OCI-LY7 (cell line): ENCODE measurements at regions not wholly inside any gene's neighbourhood (a gene's known extent, or its start where the extent isn't known, plus 50 kb on each side); places are given as distances from the start of the nearest gene placed in this dataset.

Experiments
- BruUV-seq: library from RNA; stranded (reverse); fragments of 400-500 nt; replicated peaks from 2 replicates; lab custom pipeline; 2021; lab: Mats Ljungman, UMichigan
- CTCF ChIA-PET: fragments of 300-600 bp; sonication (Branson Sonifier 250); formaldehyde crosslinking; loops from one replicate; lab custom pipeline; 2022; ENCODE audit warnings: antibody characterized with exemption; ENCODE audit not compliant: unreplicated experiment; lab: Charles Lee
- POLR2A ChIA-PET: fragments of 300-600 bp; sonication (Branson Sonifier 250); formaldehyde crosslinking; loops from one replicate; lab custom pipeline; 2022; ENCODE audit warnings: antibody characterized with exemption; lab: Charles Lee
- DNase-seq: peaks from one replicate; pipeline ENCODE4 v3.0.0-alpha.2; 2015; ENCODE audit warnings: low spot score
- H2AFZ ChIP-seq: fragments of 200-600 bp; sonication (generic), shearing (Covaris generic); 2 replicates; pipeline ENCODE4 v1.6.1; 2014; ENCODE audit warnings: mild to moderate bottlenecking, antibody characterized with exemption, low read length, moderate library complexity
- H3K27ac ChIP-seq: fragments of 200-600 bp; sonication (generic); 2 replicates; pipeline ENCODE4 v1.5.1; 2014; ENCODE audit warnings: mixed run types, low read depth, mild to moderate bottlenecking, moderate library complexity, low read length, inconsistent platforms; ENCODE audit not compliant: poor library complexity, severe bottlenecking
- H3K36me3 ChIP-seq: fragments of 200-600 bp; sonication (generic); 2 replicates; pipeline ENCODE4 v1.6.1; 2014; ENCODE audit warnings: mild to moderate bottlenecking, antibody characterized with exemption, low read length, moderate library complexity, mixed read lengths; ENCODE audit not compliant: insufficient read depth
- H3K4me1 ChIP-seq: fragments of 200-600 bp; sonication (generic); 2 replicates; pipeline ENCODE4 v1.5.1; 2014; ENCODE audit warnings: mild to moderate bottlenecking, low read length; ENCODE audit not compliant: insufficient read depth, poor library complexity, severe bottlenecking
- H3K4me2 ChIP-seq: fragments of 200-600 bp; sonication (generic); 2 replicates; pipeline ENCODE4 v1.6.1; 2014; ENCODE audit warnings: mild to moderate bottlenecking, low read length
- H3K4me3 ChIP-seq: fragments of 200-600 bp; sonication (generic); 2 replicates; pipeline ENCODE4 v1.5.1; 2014; ENCODE audit warnings: mild to moderate bottlenecking, low read depth, low read length; ENCODE audit not compliant: poor library complexity, severe bottlenecking
- H3K79me2 ChIP-seq: fragments of 200-600 bp; sonication (generic); 2 replicates; pipeline ENCODE4 v1.6.1; 2016; ENCODE audit warnings: low read depth, mild to moderate bottlenecking, low read length, moderate library complexity, mixed read lengths; ENCODE audit not compliant: insufficient read depth
- H3K9me2 ChIP-seq: fragments of 200-600 bp; sonication (generic); 2 replicates; pipeline ENCODE4 v1.6.1; 2016; ENCODE audit warnings: mild to moderate bottlenecking, low read length, mixed read lengths; ENCODE audit not compliant: insufficient read depth
- H3K9me3 ChIP-seq: fragments of 200-600 bp; sonication (generic); 2 replicates; pipeline ENCODE4 v1.6.1; 2014; ENCODE audit warnings: mild to moderate bottlenecking, mixed run types, low read length, mixed read lengths
- H4K20me1 ChIP-seq: fragments of 200-600 bp; sonication (generic); 2 replicates; pipeline ENCODE4 v1.6.1; 2014; ENCODE audit warnings: mild to moderate bottlenecking, antibody characterized with exemption, low read length, moderate library complexity, mixed read lengths; ENCODE audit not compliant: insufficient read depth
- EZH2phosphoT487 ChIP-seq: fragments of 200-600 bp; sonication (generic); IDR thresholded peaks from 2 replicates; pipeline ENCODE4 v1.6.1; 2018; ENCODE audit warnings: low read depth, borderline replicate concordance, mild to moderate bottlenecking, mixed run types, antibody characterized with exemption, low read length, moderate library complexity, mixed read lengths
- intact Hi-C: fragments of 100-400 bp; cut with micrococcal nuclease; formaldehyde crosslinking; loops from one replicate; pipeline ENCODE4 v1.10.0; 2022; ENCODE audit not compliant: unreplicated experiment
- TF ChIP-seq, protein P1 (sequence below): fragments of 200-600 bp; sonication (generic); conservative IDR thresholded peaks from 2 replicates; pipeline ENCODE4 v1.5.1; 2014; ENCODE audit warnings: mild to moderate bottlenecking, antibody characterized with exemption, low read length, moderate library complexity, mixed read lengths

DNA sequence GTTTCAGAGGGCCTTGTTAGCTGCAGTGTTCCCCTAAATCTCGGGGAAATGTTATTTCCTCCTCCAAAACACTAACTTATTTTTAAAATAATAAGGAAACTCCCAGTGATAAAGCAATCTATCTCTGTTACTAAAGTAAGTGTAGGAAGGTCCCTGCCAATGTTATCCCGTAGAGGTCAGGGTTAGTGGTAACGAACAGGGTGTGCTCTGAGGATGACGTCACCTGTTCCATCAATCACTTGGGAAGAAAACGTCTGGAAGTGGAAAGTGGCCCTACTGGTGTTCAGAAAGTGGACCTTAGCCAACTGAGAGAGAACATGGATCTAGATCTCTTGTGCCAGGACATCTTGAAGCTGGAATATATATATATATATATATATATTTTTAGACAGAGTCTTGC is 249.5 kb downstream of the BCOR start:
- Histone ChIP-seq H3K9me3 (no peaks in the 10 kb centered on the region), H3K36me3 (no peaks in the 10 kb centered on the region), H3K9me2 (no peaks in the 10 kb centered on the region), H3K4me2 (no peak overlapping the region), H4K20me1 (no peaks in the 10 kb centered on the region), H2AFZ (no peak overlapping the region), H3K79me2 (no peaks in the 10 kb centered on the region), H3K4me1 (peaks cover 4% of the 10 kb centered on the region), H3K27ac (no peak overlapping the region), H3K4me3 (no peak overlapping the region)
- TF ChIP-seq, protein P1, sequence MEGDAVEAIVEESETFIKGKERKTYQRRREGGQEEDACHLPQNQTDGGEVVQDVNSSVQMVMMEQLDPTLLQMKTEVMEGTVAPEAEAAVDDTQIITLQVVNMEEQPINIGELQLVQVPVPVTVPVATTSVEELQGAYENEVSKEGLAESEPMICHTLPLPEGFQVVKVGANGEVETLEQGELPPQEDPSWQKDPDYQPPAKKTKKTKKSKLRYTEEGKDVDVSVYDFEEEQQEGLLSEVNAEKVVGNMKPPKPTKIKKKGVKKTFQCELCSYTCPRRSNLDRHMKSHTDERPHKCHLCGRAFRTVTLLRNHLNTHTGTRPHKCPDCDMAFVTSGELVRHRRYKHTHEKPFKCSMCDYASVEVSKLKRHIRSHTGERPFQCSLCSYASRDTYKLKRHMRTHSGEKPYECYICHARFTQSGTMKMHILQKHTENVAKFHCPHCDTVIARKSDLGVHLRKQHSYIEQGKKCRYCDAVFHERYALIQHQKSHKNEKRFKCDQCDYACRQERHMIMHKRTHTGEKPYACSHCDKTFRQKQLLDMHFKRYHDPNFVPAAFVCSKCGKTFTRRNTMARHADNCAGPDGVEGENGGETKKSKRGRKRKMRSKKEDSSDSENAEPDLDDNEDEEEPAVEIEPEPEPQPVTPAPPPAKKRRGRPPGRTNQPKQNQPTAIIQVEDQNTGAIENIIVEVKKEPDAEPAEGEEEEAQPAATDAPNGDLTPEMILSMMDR: no peak
- no peak for TF ChIP-seq EZH2phosphoT487
- DNase-seq: no peak
- ChIA-PET CTCF (no interaction called here), POLR2A (no interaction called here)
- intact Hi-C loops: no loop called here
- no TSS peak for BruUV-seq

DNA sequence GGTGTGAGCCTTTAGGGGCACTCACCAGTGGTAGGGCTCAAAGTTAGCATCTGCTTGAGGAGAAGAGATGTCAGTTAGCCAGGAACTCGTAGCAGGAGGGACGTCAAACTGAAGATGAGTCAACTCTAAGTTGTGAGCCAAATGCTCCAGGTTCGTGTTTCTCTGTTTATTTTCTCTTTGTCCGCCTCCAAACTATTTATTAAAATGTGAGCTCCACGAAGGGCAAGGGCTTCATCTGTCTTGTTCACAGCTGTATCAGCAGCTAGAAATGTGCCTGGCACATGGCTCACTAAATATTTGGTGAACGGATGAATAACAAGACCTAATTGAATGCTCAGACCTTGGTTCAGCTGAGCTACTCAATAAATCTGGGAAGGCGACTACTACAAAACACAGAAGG is 248.9 kb downstream of the BCOR start:
- Histone ChIP-seq H3K9me3 (no peaks in the 10 kb centered on the region), H3K4me2 (no peak overlapping the region), H2AFZ (no peak overlapping the region), H3K9me2 (no peaks in the 10 kb centered on the region), H3K79me2 (no peaks in the 10 kb centered on the region), H3K27ac (no peak overlapping the region), H3K36me3 (no peaks in the 10 kb centered on the region), H3K4me3 (no peak overlapping the region), H4K20me1 (no peaks in the 10 kb centered on the region), H3K4me1 (peaks cover 4% of the 10 kb centered on the region)
- ChIA-PET POLR2A (no interaction called here), CTCF (no interaction called here)
- intact Hi-C loops: no loop called here
- no TSS peak for BruUV-seq
- no peak for DNase-seq
- no peak for TF ChIP-seq EZH2phosphoT487
- TF ChIP-seq, protein P1: no peak

DNA sequence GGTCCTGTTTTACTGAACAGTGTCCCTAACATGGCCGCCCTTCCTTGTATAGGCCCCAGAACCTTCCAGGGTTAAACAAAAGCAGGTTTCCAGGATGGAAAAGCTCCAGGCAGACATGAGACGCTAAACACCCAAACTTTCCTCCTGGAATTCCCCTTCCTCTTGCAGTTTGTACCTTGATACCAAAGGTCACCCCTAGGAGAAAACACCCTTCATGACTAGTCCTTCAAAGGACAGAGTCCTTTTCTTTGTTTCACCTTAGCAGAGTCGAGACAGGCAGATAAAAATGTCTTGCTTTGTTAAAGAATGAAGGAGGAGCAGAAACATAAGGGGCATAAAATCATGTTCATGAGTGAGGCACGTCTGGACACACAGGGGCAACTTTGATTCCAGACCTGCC is 247.5 kb downstream of the BCOR start:
- Histone ChIP-seq H3K4me2 (no peak overlapping the region), H3K36me3 (no peaks in the 10 kb centered on the region), H3K27ac (no peak overlapping the region), H2AFZ (no peak overlapping the region), H4K20me1 (no peaks in the 10 kb centered on the region), H3K9me3 (no peaks in the 10 kb centered on the region), H3K9me2 (no peaks in the 10 kb centered on the region), H3K4me3 (no peak overlapping the region), H3K4me1 (peaks cover 17% of the 10 kb centered on the region), H3K79me2 (no peaks in the 10 kb centered on the region)
- ChIA-PET CTCF (no interaction called here), POLR2A (no interaction called here)
- DNase-seq: no peak
- BruUV-seq: no TSS peak
- TF ChIP-seq EZH2phosphoT487: no peak
- TF ChIP-seq, protein P1: no peak
- intact Hi-C loops: no loop called here
